ENCODE measurements at regions not wholly inside any gene's neighbourhood (a gene's known extent, or its start where the extent isn't known, plus 50 kb on each side); places are given as distances from the start of the nearest gene placed in this dataset.
"Not testable (repeated sequence)": the region's sequence is repeated elsewhere in the genome, so short reads cannot be mapped to it uniquely, and the experiment has no call there.

DNA sequence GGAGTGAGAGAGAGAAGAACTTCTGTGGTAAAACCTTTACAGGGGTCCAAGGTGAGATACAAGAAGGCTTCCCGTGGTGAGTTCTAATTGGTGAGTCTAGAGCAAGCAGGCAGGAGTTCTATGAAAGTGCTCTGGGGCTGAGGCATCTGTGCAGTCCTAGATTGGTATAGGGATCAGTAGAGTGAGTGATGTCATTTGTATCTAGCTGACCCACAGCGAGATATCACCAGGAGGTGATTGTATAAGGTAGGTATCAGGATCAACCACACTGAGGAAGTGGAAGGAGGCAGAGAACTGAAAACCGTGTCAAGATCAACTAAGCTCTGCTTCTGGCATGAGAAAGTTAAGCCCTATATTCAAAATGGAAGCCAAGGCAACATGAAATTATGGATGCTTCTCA is 1648.9 kb upstream of the TMEFF2 start:
- no peak for DNase-seq (ENCODE audit: low spot score)

DNA sequence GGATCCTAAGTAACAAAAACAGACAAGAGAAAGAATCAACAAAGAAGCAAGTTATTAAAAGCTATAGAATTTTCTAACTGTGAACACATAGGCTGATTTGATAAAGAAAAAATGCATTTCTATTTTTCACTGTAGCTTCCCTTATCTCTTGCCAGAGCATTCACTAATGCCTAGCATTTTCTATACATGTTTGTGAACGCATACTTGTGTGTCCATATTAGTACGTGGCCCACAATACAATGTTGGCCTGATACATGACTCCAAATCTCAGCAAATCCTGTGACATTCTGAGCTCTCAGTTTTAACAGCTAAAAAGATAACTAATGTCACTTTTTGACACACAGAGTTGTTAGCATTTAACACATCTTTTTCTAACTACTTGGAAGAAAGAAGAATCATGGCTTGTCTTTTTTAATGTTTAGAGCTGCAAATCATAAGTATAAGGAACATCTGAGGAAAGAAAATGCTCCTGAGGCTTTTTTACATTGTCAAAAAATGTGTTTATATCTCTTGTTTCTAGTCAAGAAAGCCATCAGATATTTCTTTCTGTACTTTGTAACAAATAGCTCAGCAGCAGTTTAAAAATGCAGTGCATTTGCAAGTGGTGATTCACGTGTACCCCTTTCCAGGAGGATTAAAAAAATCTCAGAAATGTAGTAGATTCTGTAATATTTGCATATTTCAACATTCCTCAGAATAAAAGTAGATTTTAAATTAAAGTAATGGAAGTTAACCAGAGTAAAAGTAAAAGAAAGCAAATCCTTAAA is 1646.8 kb upstream of the TMEFF2 start:
- DNase-seq (ENCODE audit: low spot score), result no peak

DNA sequence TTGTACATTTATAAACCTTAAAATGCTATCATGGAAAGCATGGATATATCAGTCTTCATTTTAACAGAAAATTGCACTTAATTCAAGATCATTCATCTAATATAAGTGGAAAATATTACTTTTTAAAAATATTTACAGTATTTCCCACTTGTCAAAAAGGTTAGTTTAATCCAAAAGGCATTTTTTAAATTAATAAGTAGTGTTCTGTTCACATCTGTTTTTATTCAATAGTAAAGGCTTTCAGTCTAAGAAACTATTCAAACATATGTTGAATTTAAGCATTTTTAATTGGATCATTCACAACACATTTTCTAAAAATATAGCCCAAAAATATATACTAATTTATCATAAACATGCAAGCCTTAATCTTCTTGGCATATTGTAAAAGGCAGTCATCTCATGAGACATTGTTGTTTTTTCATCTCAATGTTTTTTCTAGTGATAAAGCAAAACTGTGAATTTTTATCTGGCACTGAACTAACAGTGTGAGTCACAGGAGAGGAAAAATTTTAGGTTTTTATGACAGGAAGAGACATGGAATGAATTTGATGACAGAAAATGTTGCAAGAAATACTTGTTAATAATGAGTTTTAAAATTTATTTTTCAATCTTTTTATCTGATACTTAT is 1642.5 kb upstream of the TMEFF2 start:
- DNase-seq (ENCODE audit: low spot score), result no peak

DNA sequence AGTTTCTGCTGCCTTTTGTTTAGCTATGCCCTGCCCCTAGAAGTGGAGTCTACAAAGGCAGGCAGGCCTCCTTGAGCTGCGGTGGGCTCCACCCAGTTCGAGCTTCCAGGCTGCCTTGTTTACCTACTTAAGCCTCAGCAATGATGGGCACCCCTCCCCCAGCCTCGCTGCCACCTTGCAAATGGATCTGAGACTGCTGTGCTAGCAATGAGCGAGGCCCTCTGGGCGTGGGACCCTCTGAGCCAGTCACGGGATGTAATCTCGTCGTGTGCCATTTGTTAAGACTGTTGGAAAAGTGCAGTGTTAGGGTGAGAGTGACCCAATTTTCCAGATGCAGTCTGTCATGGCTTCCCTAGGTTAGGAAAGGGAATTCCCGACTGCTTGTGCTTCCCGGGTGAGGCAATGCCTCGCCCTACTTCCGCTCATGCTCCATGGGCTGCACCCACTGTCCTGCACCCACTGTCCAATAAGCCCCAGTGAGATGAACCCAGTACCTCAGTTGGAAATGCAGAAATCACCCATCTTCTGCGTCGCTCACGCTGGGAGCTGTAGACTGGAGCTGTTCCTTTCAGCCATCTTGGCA is 1641.8 kb upstream of the TMEFF2 start:
- DNase-seq (ENCODE audit: low spot score), result not testable (repeated sequence)

DNA sequence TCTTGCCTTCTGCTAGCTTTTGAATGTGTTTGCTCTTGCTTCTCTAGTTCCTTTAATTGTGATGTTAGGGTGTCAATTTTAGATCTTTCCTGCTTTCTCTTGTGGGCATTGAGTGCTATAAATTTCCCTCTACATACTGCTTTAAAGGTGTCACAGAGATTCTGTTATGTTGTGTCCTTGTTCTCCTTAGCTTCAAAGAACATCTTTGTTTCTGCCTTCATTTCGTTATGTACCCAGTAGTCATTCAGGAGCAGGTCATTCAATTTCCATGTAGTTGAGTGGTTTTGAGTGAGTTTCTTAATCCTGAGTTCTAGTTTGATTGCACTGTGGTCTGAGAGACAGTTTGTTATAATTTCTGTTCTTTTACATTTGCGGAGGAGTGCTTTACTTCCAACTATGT is 1639.2 kb upstream of the TMEFF2 start:
- not testable (repeated sequence) for DNase-seq (ENCODE audit: low spot score)

DNA sequence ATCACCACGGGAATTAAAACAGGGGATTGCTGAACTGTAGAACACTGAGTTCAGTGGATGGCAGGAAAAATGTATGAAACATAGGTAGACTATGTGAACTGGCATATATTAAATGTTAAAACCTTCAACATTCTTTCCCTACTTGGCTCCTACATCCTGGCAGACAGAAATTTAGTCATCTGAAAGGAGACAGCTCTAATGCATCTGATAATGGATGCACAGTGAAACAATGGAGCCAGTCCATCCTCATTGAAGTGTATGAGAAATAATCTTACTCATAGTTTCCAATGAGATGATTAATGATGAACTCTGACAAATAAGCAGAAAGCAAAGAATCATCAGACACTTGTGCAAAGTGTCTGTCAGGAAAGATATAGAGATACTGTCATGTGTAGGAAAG is 1629.7 kb upstream of the TMEFF2 start:
- no peak for DNase-seq (ENCODE audit: low spot score)

DNA sequence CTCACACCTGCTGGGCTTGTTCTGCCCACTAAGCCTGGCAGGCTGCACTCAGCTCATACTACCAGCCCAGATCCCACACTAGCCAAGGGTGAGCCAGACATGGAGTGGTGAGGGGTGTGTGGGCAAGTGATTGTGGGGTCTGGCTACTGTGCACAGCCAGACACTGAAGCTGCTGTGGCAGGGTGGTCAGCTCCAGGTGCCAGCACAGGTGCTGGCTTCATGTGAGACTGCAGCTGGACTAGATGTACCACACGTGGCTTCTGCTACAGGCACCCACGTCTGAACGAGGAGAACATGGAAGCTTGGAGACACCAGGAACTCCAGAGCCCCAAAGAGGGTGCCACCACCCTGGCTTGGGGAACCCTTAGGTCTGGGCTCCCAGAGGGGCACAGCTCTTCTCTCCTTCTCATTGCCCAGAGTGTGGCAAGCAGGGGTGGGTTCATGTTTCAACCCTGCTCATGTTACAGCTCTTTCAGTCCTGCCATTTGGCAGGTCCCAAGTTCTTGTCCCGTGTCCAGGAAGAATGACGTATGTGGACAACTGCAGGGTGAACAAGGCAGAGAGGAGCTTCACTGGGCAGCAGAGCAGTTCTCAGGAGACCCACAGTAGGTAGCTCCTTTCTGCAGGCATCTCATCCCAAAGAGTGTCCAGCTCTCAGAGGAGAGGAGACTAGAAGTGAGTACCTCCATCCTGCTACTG is 1624.2 kb upstream of the TMEFF2 start:
- no peak for DNase-seq (ENCODE audit: low spot score)

DNA sequence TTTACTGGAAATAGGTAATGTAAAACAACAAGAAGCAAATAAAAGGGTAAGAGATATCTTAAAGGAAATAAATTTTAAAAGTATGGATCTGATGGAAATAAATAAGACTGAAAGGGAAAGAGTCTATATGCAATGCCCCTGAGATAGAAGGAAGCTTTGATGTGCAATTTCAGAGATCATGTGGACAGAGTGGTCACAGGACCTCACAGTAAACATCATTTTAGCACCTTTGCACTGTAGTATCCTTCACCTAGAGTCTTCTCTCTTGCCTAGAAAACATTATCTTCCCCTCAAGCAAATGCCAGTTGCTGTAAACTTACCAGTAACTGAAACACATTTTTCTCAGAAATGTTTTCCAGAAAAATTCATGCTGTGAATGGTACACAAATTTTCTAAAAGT is 1621.3 kb upstream of the TMEFF2 start:
- DNase-seq (ENCODE audit: low spot score), result no peak

DNA sequence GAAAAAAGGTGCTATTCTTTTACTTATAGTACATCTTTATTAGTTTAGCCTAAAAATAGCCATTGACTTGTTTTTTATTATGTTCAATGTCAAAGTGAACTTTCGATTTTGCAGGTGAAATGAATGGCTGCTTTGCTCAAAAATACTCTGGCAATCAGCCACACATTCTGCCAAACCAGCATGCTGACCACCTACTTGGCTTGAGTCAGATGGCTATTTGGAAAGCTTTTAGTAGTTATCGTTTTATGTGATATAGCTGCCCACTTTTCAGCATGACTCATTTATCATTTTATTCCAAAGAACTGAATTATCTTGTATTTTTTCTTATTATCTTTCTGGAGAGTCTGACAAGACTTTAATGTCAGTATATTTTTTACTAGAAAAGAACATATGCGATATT is 1615.8 kb upstream of the TMEFF2 start:
- DNase-seq (ENCODE audit: low spot score), result no peak

DNA sequence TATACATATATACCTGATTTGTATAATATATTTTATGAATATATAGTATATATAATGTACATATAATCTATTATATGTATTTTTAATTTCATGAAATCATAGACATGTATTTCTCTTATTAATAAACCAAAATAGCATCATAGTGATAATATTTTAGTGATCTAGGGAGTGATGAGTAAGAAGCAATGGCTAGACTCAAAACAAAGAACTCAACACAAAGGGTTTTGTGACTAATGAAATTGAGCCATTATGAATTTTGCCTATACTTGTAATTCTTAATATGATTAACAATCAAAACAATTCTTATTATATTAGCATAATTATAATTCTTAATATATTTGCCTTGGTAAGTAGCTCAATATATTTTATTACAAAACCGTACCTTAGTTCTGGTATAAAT is 1614.1 kb upstream of the TMEFF2 start:
- no peak for DNase-seq (ENCODE audit: low spot score)

DNA sequence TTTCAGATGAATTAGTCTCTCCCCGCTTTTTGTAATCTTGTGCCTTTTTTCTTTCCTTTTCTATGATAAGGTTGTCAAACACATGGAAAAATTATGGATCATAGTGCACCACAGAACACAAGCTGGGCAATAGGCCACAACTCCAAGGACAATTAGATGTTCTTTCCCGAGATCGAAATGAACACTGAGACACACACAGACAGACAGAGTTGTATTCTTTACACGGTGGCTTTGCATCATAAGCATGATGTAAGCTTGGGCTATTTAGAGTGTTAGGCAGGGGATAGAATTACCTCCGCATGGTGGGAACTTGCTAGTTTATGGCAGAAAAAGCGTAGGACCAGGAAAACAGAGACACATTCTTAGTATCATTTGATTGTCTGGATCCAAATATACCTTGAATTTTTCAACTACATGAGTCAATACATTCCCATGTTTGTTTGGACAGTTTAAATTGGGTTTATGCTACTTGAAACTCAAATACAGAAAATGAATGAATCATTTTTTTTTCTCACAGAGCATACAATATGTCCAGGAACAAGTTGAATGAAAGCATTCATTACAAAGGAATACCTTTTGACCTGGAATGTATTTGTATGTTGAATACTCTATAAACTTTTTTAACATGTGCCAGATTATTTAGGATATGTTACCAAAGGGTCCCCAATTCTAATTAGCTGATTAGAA is 1611.5 kb upstream of the TMEFF2 start:
- DNase-seq (ENCODE audit: low spot score), result no peak

DNA sequence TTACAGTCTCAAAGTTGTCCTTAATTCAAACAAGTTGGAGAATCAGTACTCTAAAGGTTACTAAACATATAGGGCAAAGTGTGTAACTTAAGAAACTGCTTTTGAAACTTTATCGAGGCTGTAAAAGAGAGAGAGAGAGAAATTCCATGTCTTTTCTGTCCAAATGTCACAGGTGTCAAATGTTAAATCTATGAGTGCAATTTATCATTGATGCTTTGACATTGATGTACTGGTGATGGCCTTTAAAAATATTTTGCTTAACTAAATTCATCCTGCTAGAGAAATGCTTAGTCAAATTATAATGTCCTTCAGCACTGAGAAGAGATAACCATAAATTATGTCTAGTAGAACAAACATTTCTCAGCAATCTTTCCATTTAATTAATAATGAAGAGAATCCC is 1602.1 kb upstream of the TMEFF2 start:
- DNase-seq (ENCODE audit: low spot score), result no peak

DNA sequence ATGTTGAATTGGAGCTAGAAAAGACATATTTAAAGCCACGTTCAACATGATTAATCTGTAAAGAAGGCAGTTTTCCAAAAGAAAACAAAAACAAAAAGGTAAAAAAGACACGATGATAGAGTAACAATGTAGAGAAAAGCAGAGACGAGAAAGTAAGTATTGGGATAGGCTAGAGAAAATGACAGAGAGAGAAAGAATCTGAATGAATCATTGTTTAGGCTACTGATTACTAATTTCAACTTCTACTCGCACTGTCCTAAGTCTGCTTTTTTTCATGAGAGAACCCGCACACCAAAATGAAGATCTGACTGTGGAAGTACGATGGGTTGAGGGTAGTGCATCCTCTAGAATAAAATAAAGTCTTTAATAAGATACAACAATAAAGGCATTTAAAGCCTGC is 1599.2 kb upstream of the TMEFF2 start:
- DNase-seq (ENCODE audit: low spot score), result no peak

DNA sequence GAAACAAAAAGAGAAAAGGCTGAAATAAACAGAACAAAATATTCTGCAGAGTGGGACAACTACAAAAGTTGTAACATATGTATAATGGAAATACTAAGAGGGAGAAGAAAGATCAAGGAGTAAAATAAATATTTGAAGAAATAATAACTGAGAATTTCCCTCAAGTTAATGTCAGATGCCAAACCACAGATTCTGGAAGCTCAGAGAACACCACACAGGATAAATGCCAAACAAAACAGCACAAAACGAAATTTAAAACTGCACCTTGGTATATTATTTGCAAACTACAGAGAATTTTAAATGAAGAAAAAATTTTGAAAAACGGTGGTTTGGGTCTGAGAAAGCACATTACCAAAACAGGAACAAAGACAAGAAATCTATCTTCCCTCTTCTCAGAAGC is 1588.9 kb upstream of the TMEFF2 start:
- no peak for DNase-seq (ENCODE audit: low spot score)

DNA sequence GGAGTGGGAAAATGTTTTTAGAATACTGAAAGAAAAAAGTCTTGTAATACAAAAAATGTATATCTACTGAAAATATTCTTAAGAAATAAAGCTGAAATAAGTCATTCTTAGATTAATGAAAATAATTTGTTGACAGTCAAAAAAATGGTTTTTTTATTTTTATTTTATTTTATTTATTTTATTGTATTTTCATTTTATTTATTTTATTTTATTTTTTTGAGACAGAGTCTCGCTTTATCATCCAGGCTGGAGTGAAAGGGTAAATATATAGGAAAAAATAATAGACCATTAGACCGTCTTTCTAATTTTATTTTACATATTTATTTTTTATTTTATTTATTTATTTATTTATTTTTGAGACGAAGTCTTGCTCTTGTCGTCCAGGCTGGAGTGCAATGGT is 1583.6 kb upstream of the TMEFF2 start:
- DNase-seq (ENCODE audit: low spot score), result no peak

DNA sequence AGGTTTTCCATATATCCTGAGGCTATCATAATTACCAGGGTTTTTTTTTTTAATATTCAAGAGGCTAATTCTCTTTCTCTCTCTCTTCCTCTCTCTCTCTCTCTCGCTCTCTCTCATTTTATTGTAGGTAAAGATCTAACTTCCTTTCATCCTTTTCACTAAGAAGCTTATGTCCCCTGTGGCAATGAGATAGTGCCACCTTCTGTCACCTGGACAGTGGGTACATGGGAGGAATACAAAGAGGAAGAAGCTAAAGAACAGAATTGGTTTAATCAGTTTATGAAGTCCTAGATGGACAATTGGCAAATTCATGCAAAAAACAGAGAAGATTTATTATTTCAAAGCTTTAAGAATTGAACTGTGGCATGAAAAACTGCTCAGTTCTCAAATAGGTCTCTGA is 1582.3 kb upstream of the TMEFF2 start:
- DNase-seq (ENCODE audit: low spot score), result no peak

DNA sequence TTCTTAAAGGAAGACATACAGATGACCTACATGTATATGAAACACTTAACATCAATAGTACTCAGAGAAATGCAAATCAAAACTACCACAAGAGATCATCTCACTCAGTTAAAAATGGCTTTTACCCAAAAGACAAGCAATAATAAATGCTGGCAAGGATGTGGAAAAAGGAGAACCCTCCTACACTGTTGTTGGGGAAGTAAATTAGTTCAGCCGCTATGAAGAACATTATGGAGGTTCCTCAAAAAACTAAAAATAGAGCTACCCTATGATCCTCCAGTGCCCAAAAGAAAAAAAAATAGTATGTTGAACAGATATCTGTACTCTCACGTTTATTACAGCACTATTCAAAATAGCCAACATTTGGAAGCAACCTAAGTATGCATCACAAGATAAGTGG is 1579.4 kb upstream of the TMEFF2 start:
- no peak for DNase-seq (ENCODE audit: low spot score)

DNA sequence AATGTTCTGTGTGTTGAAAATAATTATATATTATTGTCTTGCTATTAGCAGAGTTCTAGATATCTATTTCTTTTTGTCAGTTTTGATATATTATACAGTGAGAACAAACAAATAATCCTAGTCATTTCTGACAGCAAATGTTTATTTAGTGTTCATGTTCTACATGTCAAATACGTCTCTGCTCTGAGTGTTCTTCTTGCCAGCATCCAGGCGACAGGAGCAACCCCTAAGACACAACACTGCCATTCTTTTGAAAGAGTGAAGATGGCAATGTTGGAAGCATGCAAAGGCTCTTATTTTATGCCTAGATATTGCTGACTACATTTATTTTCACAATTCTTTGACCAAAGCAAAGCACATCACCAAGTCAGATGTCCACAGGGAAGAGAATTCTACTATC is 1556.6 kb upstream of the TMEFF2 start:
- no peak for DNase-seq (ENCODE audit: low spot score)

DNA sequence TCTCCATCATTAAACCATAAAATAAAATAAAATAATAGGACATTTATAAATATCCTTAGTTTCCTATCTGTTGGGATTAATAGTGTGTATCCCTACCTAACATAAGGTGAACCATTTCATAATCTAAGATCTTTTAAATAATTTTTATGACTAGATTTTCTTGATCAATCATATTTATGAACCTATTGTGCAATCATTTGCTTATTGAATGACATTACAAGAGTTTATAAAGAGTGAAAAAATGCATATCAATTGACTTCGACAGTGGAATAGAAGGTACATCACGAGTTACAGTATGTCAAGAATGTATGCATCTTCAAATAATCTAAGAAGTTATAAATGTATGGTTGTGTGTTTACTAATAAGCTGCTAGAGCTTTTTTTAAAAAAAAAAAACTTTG is 1554.8 kb upstream of the TMEFF2 start:
- DNase-seq (ENCODE audit: low spot score), result no peak

DNA sequence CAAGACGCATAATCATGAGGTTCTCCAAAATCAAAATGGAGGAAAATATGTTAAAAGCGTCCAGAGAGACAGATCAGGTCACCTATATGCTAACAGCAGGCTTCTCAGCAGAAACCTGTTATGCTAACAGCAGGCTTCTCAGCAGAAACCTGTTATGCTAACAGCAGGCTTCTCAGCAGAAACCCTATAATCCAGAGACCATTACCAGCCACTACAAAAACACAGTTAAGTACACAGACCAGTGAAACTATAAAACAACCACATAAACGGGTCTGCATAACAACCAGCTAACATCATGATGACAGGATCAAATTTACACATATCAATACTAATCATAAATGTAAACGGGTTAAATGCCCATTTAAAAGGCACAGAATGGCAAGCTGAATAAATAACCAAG is 1548.4 kb upstream of the TMEFF2 start:
- DNase-seq (ENCODE audit: low spot score), result no peak

DNA sequence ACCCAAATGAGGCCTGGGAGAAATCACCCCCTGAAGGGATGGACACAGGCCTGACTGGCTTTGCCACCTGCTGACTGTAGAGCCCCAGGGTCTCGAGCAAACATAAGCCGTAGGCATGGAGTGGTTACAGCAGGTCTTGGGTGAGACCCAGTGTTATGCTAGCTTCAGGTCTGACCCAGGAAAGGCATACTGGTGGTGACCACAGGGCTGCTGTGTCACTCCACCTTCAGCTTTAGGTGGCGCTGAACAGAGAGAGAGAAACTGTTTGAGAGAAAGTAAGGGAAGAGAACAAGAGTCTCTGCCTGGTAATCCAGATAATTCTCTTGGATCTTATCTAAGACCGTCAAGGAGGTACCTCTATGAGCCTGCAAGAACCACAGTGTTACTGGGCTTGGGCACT is 1544.2 kb upstream of the TMEFF2 start:
- no peak for DNase-seq (ENCODE audit: low spot score)

DNA sequence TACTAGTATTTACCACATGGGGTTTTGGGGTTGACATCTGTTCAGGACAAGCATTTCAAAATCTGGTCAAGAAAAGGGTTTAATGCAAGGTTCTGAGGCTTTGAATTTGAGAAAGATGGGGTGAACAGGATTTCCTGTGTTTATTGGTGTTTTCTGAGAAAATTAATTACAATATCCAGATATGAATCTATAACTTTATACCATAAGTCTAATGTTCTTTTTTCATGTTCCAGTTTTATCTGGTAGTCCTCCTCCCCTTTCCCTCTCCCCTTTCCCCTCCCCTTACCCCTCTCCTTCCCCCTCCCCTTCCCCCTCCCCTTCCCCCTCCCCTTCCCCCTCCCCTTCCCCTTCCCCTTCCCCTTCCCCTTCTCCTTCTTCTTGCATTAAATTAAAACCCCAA is 1518.2 kb upstream of the TMEFF2 start:
- no peak for DNase-seq (ENCODE audit: low spot score)

DNA sequence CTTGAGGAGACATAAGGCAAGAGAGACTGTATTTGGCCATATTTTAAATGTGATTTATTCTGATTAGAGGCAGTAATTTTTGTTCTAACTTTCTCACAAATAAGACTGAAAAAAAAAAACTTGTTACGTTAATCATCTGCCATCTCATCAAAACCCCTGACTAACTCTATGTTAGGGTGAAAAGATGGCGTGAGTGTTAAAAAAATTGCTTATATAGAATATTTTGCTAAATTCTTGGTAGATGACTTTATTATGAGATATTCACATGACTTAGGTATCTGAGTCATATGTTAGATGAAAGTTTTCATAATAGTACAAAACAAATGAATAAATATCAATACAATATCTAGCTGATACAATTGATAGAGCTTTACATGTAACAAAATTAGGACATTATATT is 1508.7 kb upstream of the TMEFF2 start:
- DNase-seq (ENCODE audit: low spot score), result no peak

Data from germinal center (tissue), 1 donor.